WTC11 (cell line): ENCODE measurements at regions not wholly inside any gene's neighbourhood (a gene's known extent, or its start where the extent isn't known, plus 50 kb on each side); places are given as distances from the start of the nearest gene placed in this dataset.

Experiments
- ELF4 ChIP-seq: sonication (generic); formaldehyde crosslinking; IDR thresholded peaks from 2 replicates; pipeline ENCODE4 v1.8.1; 2022; ENCODE audit warnings: low read depth, mild to moderate bottlenecking, moderate library complexity, missing genetic modification reagents
- TEAD4 ChIP-seq: sonication (generic); formaldehyde crosslinking; IDR thresholded peaks from 2 replicates; pipeline ENCODE4 v1.8.0; 2022; ENCODE audit warnings: mild to moderate bottlenecking, missing genetic modification reagents
- ZNF219 ChIP-seq: sonication (generic); formaldehyde crosslinking; IDR thresholded peaks from 2 replicates; pipeline ENCODE4 v1.8.0; 2023; ENCODE audit warnings: missing genetic modification reagents, mild to moderate bottlenecking, borderline replicate concordance
- TF ChIP-seq, protein P1 (sequence below): sonication (generic); formaldehyde crosslinking; IDR thresholded peaks from 2 replicates; pipeline ENCODE4 v1.8.1; 2022; ENCODE audit warnings: missing genetic modification reagents, borderline replicate concordance
- TF ChIP-seq, protein P2 (sequence below): sonication (generic); formaldehyde crosslinking; IDR thresholded peaks from 2 replicates; pipeline ENCODE4 v1.8.1; 2023; ENCODE audit warnings: mild to moderate bottlenecking, moderate library complexity, missing genetic modification reagents
- TF ChIP-seq, protein P3 (sequence below): sonication (generic); formaldehyde crosslinking; IDR thresholded peaks from 2 replicates; pipeline ENCODE4 v1.8.0; 2022; ENCODE audit warnings: mild to moderate bottlenecking, missing genetic modification reagents

DNA sequence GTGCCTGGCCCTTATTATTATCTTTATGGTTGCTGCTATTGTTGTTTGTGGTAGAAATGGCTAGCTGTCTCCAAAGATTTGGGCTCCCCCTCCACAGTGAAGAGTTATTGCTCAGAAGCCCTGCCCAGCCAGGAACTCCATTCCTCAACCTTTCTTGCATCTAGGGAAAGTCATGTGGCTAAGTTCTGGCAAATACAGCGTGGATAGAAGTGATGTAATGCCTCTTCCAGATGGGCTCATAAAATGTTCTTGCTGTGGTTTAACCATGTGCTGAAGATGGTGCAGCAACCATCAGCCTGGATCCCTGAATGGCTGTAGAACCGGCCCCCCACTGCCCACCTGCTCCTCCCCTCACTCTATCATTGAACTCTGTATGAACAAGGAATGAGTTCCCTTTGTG is 203.5 kb upstream of the E2F8 start:
- TF ChIP-seq, protein P1, sequence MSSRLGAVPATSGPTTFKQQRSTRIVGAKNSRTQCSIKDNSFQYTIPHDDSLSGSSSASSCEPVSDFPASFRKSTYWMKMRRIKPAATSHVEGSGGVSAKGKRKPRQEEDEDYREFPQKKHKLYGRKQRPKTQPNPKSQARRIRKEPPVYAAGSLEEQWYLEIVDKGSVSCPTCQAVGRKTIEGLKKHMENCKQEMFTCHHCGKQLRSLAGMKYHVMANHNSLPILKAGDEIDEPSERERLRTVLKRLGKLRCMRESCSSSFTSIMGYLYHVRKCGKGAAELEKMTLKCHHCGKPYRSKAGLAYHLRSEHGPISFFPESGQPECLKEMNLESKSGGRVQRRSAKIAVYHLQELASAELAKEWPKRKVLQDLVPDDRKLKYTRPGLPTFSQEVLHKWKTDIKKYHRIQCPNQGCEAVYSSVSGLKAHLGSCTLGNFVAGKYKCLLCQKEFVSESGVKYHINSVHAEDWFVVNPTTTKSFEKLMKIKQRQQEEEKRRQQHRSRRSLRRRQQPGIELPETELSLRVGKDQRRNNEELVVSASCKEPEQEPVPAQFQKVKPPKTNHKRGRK = no peak
- TF ChIP-seq, protein P2, sequence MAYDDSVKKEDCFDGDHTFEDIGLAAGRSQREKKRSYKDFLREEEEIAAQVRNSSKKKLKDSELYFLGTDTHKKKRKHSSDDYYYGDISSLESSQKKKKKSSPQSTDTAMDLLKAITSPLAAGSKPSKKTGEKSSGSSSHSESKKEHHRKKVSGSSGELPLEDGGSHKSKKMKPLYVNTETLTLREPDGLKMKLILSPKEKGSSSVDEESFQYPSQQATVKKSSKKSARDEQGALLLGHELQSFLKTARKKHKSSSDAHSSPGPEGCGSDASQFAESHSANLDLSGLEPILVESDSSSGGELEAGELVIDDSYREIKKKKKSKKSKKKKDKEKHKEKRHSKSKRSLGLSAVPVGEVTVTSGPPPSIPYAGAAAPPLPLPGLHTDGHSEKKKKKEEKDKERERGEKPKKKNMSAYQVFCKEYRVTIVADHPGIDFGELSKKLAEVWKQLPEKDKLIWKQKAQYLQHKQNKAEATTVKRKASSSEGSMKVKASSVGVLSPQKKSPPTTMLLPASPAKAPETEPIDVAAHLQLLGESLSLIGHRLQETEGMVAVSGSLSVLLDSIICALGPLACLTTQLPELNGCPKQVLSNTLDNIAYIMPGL = no peak
- TF ChIP-seq ELF4 (CRISPR knock-in tag) = no peak
- TF ChIP-seq ZNF219 = no peak
- TF ChIP-seq, protein P3, sequence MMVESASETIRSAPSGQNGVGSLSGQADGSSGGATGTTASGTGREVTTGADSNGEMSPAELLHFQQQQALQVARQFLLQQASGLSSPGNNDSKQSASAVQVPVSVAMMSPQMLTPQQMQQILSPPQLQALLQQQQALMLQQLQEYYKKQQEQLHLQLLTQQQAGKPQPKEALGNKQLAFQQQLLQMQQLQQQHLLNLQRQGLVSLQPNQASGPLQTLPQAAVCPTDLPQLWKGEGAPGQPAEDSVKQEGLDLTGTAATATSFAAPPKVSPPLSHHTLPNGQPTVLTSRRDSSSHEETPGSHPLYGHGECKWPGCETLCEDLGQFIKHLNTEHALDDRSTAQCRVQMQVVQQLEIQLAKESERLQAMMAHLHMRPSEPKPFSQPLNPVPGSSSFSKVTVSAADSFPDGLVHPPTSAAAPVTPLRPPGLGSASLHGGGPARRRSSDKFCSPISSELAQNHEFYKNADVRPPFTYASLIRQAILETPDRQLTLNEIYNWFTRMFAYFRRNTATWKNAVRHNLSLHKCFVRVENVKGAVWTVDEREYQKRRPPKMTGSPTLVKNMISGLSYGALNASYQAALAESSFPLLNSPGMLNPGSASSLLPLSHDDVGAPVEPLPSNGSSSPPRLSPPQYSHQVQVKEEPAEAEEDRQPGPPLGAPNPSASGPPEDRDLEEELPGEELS (CRISPR knock-in tag) = no peak
- TF ChIP-seq TEAD4 (CRISPR knock-in tag) = no peak
